ENCODE measurements at regions not wholly inside any gene's neighbourhood (a gene's known extent, or its start where the extent isn't known, plus 50 kb on each side); places are given as distances from the start of the nearest gene placed in this dataset.

DNA sequence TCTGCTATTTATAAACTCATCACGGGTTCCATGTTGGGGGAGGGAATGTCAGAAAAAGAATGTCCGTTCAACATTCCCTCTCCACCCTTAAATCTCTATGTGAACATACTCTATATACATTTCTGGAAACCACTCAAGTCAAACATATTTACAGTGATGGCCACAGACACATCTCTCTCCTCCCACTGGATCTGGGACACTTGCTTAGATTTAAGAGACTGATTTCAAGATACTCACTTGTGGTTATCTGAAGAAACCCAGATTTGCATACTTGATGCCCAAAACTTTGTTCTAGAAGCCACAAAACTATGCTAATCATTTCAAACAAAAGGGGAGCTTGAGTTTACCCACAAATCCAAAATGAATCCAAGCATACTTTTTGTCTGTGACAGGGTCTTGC, 182.9 kb upstream of the SOX9 start:
- TF ChIP-seq CTCF (IDR thresholded peaks at IDR 0.05) = no peak
- TF ChIP-seq KDM1A (IDR thresholded peaks at IDR 0.05; ENCODE audit: low read depth) = no peak
- no peak for TF ChIP-seq POLR2A (IDR thresholded peaks at IDR 0.05; ENCODE audit: low read length)
- no peak for TF ChIP-seq CHD2 (IDR thresholded peaks at IDR 0.05; ENCODE audit: low read length, partially characterized antibody)
- TF ChIP-seq CEBPB (IDR thresholded peaks at IDR 0.05) = no peak
- no peak for TF ChIP-seq RAD21 (conservative IDR thresholded peaks at IDR 0.05 in 1 of 2, IDR thresholded peaks at IDR 0.05 in 1 of 2)
- TF ChIP-seq MAX (IDR thresholded peaks at IDR 0.05) = no peak
- TF ChIP-seq RFX5 (IDR thresholded peaks at IDR 0.05) = no peak
- no peak for TF ChIP-seq ELK1 (IDR thresholded peaks at IDR 0.05; ENCODE audit: low read depth, low read length)
- TF ChIP-seq CBX2 (IDR thresholded peaks at IDR 0.05; ENCODE audit: borderline replicate concordance, low read depth) = no peak
- no peak for TF ChIP-seq NR3C1 (IDR thresholded peaks at IDR 0.05)
- TF ChIP-seq FOSL2 (IDR thresholded peaks at IDR 0.05) = no peak
- no peak for TF ChIP-seq FOSL2 (CRISPR knock-in tag; IDR thresholded peaks at IDR 0.05)
